Transverse colon (tissue), 4 donors: ENCODE measurements at regions not wholly inside any gene's neighbourhood (a gene's known extent, or its start where the extent isn't known, plus 50 kb on each side); places are given as distances from the start of the nearest gene placed in this dataset.

Experiments used
- DNase-seq: peaks from one replicate; pipeline ENCODE4 v3.0.0-alpha.2; 2019
- H3K27ac ChIP-seq, 4 donors: fragments of 200-600 bp; sonication (generic); 2 replicates each; pipeline ENCODE4 v1.5.1; 2016 to 2018; ENCODE audit warnings: inconsistent platforms in 4 of 4
- H3K27me3 ChIP-seq: fragments of 200-600 bp; sonication (generic); 2 replicates; pipeline ENCODE4 v1.5.1; 2017; ENCODE audit warnings: inconsistent platforms
- H3K36me3 ChIP-seq, 4 donors: fragments of 200-600 bp; sonication (generic); 2 replicates each; pipeline ENCODE4 v1.5.1; 2017 to 2019; ENCODE audit warnings: inconsistent platforms in 4 of 4
- H3K4me1 ChIP-seq, 4 donors: fragments of 200-600 bp; sonication (generic); 2 replicates each; pipeline ENCODE4 v1.5.1; 2017 to 2020; ENCODE audit warnings: inconsistent platforms in 4 of 4
- H3K4me3 ChIP-seq, 4 donors: fragments of 200-600 bp; sonication (generic); 1 replicate in 1 of 4; 2 replicates in 3 of 4; pipeline versions ENCODE4 v1.5.1 to v1.6.1; 2017 to 2019; ENCODE audit warnings: inconsistent platforms in 4 of 4
- H3K9me3 ChIP-seq, 2 donors: fragments of 200-600 bp; sonication (generic); 2 replicates each; pipeline ENCODE4 v1.5.1; 2017 to 2019; ENCODE audit warnings: inconsistent platforms in 2 of 2
- CTCF ChIP-seq, 5 experiments: fragments of 200-600 bp in 3 of 5; fragments of 450-650 bp in 2 of 5; sonication (generic) in 3 of 5; IDR thresholded peaks; 1 replicate in 2 of 5; 2 replicates in 3 of 5; pipeline ENCODE4 v1.5.1; 2016 to 2017; ENCODE audit warnings: antibody characterized with exemption in 5 of 5, inconsistent platforms in 3 of 5, mild to moderate bottlenecking in 2 of 5, moderate library complexity in 1 of 5
- EP300 ChIP-seq: sonication (generic); formaldehyde crosslinking; IDR thresholded peaks from one replicate; pipeline ENCODE4 v1.6.1; 2017; ENCODE audit warnings: antibody characterized with exemption, low read depth
- POLR2A ChIP-seq: fragments of 450-650 bp; IDR thresholded peaks from one replicate; pipeline ENCODE4 v1.6.1; 2016; ENCODE audit warnings: antibody characterized with exemption, mild to moderate bottlenecking, moderate library complexity
- POLR2AphosphoS5 ChIP-seq, 3 donors: sonication (generic); formaldehyde crosslinking; IDR thresholded peaks; one replicate each; pipeline ENCODE4 v1.6.1; 2016; ENCODE audit warnings: antibody characterized with exemption in 3 of 3
- WGBS, 2 donors: methylation state at CpG; one replicate each; pipeline ENCODE4 v1.1.5; 2018; ENCODE audit warnings: low coverage in 1 of 2; 5-methylcytosine and 5-hydroxymethylcytosine counted together
- in situ Hi-C, 4 donors: fragments of 200-750 bp; cut with MboI; loops; one replicate each; pipeline versions ENCODE4 v1.15.0 to v1.15.1; 2017; ENCODE audit warnings: low sequenced_read_pairs in 3 of 4, low pct_ligation_motif_present in 1 of 4, low pct_unique_long_range_greater_than_20kb in 1 of 4
- intact Hi-C: fragments of 100-400 bp; cut with DNase I; formaldehyde crosslinking; loops from one replicate; pipeline ENCODE4 v1.15.1; 2023; ENCODE audit warnings: low total_unique reads

- H3K4me3 ChIP-seq = no peak overlapping the region
- H3K9me3 ChIP-seq = no peaks in the 10 kb centered on the region
- intact Hi-C loops = no loop called here
- TF ChIP-seq EP300 (no peak), POLR2AphosphoS5 (IDR thresholded peaks at IDR 0.05) (no peak), POLR2A (no peak), CTCF (IDR thresholded peaks at IDR 0.05) (no peak)
- in situ Hi-C loops = no loop called here
- H3K27me3 ChIP-seq = peaks cover 4% of the 10 kb centered on the region
- no peak overlapping the region for H3K27ac ChIP-seq
- H3K36me3 ChIP-seq = no peaks in the 10 kb centered on the region
- WGBS, 2 donors = 77 to 80% methylated on average over 10 to 19 of the region's 19 CpGs
- no peak for DNase-seq
- no peaks in the 10 kb centered on the region for H3K4me1 ChIP-seq
These were observed 83.7 kb upstream of the ADRA2C start for GRCh38 chr4:3682236-3683076.

- TF ChIP-seq POLR2A (no peak), CTCF (IDR thresholded peaks at IDR 0.05) (no peak), POLR2AphosphoS5 (IDR thresholded peaks at IDR 0.05) (no peak), EP300 (no peak)
- WGBS, 2 donors = 77% methylated on average over 14 of the region's 14 CpGs; no CpG with 5 or more reads in 1 of the 2 donors
- intact Hi-C loops = no loop called here
- peaks cover 16% of the 10 kb centered on the region for H3K27me3 ChIP-seq
- H3K4me1 ChIP-seq = no peaks in the 10 kb centered on the region
- no peak for DNase-seq
- in situ Hi-C loops = no loop called here
- no peaks in the 10 kb centered on the region for H3K9me3 ChIP-seq
- no peak overlapping the region for H3K4me3 ChIP-seq
- no peaks in the 10 kb centered on the region for H3K36me3 ChIP-seq
- H3K27ac ChIP-seq = no peak overlapping the region
These were observed 85.0 kb upstream of the ADRA2C start for GRCh38 chr4:3681191-3681590.

GRCh38 chr4:3680656-3681055 lies 85.5 kb upstream of the ADRA2C start:
- peaks cover 20% of the 10 kb centered on the region for H3K27me3 ChIP-seq

GRCh38 chr4:3679851-3680311 lies 86.3 kb upstream of the ADRA2C start:
- intact Hi-C loops = no loop called here
- no peak for TF ChIP-seq CTCF (IDR thresholded peaks at IDR 0.05)
- no peak for TF ChIP-seq EP300
- no peak for TF ChIP-seq POLR2AphosphoS5 (IDR thresholded peaks at IDR 0.05)
- no peak for TF ChIP-seq POLR2A
- DNase-seq = no peak
- H3K4me3 ChIP-seq = no peak overlapping the region
- H3K36me3 ChIP-seq = no peaks in the 10 kb centered on the region
- peaks cover 25% of the 10 kb centered on the region for H3K27me3 ChIP-seq
- no peaks in the 10 kb centered on the region for H3K9me3 ChIP-seq
- H3K27ac ChIP-seq = no peak overlapping the region
- in situ Hi-C loops = no loop called here
- 41 to 84% methylated on average over 5 to 25 of the region's 25 CpGs for WGBS, 2 donors
- no peaks in the 10 kb centered on the region for H3K4me1 ChIP-seq

More at GRCh38 chr4:3680656-3681055, 85.5 kb upstream of the ADRA2C start:
- intact Hi-C loops (no loop called here), in situ Hi-C loops (no loop called here)
- Histone ChIP-seq H3K36me3 (no peaks in the 10 kb centered on the region), H3K9me3 (no peaks in the 10 kb centered on the region), H3K27ac (no peak overlapping the region), H3K4me3 (no peak overlapping the region), H3K4me1 (no peaks in the 10 kb centered on the region)
- no peak for TF ChIP-seq POLR2A
- no peak for TF ChIP-seq CTCF (IDR thresholded peaks at IDR 0.05)
- TF ChIP-seq POLR2AphosphoS5 (IDR thresholded peaks at IDR 0.05) = no peak
- no peak for TF ChIP-seq EP300
- DNase-seq = no peak
- 76 to 77% methylated on average over 12 to 16 of the region's 16 CpGs for WGBS, 2 donors
